Glomerular endothelial cell (primary cell): ENCODE measurements at regions not wholly inside any gene's neighbourhood (a gene's known extent, or its start where the extent isn't known, plus 50 kb on each side); places are given as distances from the start of the nearest gene placed in this dataset.

Experiments
- DNase-seq: peaks from one replicate; pipeline ENCODE4 v3.0.0-alpha.2; 2011; ENCODE audit warnings: low read depth, low spot score; ENCODE audit errors: extremely low read depth

GRCh38 chr20:24378661-24379483 is 90.6 kb upstream of the SYNDIG1 start:
- DNase-seq: no peak

- no peak for DNase-seq
These were observed 92.9 kb upstream of the SYNDIG1 start for GRCh38 chr20:24376311-24377099.

- no peak for DNase-seq
These were observed 96.1 kb upstream of the SYNDIG1 start for GRCh38 chr20:24373372-24373771.

DNA sequence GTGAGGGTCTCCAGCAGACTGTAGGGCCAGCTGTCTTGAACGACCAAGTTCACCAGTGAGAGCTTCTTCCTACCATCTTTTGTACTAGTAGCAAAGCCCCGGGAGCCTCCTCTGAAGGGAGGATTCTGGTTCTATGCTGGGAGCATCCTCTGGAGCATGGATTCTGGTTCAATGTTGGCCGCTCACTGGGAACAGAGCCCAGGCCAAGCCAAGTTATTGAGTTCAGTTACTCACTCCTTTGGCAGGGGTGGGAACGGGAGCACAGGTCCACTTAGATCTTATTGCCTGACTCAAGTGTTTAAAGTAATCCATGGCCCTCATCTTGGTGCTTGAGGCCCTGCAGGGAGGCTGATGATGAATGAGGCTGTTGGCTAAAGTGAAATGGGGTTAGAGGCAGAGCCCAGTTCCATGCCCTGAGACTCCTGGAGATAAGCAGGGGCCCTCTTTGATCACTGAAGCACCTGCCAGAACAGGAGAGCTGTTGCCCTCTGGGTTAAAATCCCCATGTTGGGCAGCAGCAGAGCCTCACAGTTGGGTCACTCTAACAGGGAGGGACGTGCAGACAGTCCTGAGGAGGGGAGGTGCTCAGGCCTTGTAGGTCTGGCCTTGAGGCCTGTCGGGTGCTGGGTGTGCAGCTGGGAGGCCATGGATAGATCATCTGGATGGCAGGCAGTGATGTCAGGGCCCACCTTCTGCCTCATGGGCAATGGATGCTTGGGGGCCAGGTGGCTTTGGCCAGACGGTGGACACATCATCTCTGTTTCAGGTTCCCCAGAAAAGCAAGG is 98.3 kb upstream of the SYNDIG1 start:
- DNase-seq: no peak

- DNase-seq: no peak
These were observed 99.2 kb upstream of the SYNDIG1 start for GRCh38 chr20:24370249-24370648.

GRCh38 chr20:24368253-24368652 is 101.2 kb upstream of the SYNDIG1 start:
- no peak for DNase-seq

- no peak for DNase-seq
These were observed 103.0 kb upstream of the SYNDIG1 start for GRCh38 chr20:24366336-24367004.

DNA sequence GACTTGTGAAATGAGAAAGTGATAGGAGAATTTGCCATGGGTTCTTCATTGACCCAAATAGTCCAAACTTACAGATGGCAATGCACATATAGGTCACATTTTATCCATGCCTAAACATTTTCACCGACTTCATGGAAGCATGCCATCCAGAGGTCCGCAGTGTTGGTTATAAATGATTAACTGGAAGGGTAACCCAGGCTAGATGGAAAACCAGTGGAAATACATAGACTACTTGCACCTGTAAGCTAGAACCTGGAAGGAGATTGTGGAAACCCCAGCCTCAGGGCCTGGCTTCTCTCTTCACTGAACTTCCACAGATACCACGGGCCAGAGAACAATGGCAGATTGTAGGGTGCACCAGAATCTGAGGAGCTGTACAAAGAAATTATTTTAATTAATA is 103.8 kb upstream of the SYNDIG1 start:
- no peak for DNase-seq

GRCh38 chr20:24364482-24364881 is 104.9 kb upstream of the SYNDIG1 start:
- no peak for DNase-seq

- no peak for DNase-seq
These were observed 106.4 kb upstream of the SYNDIG1 start for GRCh38 chr20:24363031-24363430.

DNA sequence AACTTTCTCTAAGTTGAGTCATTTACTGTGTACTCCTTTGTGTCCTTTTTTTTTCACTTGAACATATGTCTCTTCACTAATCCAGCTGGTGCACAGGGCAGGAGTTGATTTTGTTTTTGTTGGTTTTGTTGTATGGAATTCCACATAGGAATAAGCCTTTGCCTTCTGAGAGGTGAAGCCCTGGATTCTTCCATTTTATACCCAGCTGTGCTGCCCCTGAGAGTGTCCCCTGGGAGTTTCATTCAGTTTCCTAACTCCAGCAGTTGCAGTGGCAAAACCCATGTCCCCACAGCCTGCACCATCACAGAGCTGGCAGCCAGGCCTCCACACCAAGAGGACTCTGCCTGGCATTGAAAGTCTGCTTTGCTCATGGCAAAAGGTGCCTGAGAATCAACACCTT is 107.3 kb upstream of the SYNDIG1 start:
- no peak for DNase-seq

DNA sequence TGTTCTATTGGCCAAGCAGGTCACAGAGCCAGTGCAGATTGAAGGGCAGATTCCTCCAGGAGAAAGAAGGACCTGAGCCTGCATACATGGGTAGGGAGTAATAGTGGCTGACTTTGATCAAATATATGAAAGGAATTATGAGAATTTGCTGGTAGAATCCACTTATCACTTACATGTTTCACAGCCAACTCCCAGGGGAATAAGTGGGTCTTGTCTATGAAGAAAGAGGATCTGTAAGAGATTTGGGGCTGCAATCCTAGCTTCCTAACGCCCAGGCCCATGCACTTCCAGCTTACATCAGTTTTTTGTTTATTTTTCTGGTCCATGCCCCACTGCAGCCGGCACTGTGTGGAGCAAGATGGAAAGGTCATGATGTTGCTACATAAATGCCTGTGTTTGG is 107.9 kb upstream of the SYNDIG1 start:
- DNase-seq: no peak

DNA sequence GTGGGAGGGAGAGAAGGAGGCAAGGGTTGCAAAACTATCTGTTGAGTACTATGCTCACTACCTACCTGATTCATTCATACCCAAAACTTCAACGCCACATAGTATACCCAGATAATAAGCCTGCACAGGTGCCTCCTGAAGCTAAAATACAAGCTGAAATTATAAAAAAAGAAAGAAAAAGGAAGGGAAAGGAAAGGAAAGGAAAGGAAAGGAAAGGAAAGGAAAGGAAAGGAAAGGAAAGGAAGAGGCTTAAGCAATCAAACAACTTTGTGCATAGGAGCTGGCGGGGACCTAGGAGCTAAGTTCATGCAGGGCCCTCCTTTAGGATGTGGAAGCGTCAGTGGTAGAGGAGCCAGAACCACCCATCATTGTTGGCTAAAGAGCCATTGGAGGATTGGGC is 108.9 kb upstream of the SYNDIG1 start:
- DNase-seq: no peak

- DNase-seq: no peak
These were observed 110.0 kb upstream of the SYNDIG1 start for GRCh38 chr20:24359321-24360027.

DNA sequence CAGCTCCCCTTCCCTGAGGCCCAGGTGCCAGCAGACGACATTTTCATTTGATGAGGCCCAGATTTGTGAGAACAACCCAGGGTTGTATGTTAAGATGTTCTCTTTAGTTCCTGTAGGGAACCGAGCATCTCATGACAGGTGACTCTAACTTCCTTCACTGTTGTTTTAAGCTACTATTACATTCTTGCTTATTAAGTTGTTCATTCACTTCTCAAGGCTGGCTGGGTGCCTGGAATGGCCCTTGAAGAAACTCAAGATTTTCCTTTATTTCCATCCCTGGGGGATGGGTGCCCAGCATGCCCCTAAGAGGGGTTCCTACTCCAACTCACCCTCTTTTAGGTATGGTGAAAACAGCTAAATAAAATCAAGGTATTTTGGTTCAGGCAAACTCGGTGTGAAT is 111.5 kb upstream of the SYNDIG1 start:
- DNase-seq: no peak

DNA sequence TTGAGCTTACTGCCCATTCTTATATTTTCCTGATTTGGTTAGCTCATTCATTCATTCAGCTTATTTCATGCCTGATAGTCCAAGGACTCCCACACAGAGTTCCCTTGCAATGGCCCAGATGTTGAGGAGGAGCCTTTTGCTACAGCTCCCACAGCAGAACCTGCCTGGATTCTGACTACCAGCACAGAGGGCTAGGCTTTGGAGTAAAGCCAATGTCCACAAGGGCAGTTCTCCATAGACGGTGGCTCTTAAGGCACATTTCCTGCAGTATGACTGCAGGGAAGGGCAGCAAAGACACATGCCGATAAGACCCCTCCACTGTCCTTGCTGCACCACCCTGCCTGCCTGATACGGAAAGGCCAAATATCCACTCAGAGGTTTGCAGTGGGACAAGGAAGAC is 112.3 kb upstream of the SYNDIG1 start:
- no peak for DNase-seq

DNA sequence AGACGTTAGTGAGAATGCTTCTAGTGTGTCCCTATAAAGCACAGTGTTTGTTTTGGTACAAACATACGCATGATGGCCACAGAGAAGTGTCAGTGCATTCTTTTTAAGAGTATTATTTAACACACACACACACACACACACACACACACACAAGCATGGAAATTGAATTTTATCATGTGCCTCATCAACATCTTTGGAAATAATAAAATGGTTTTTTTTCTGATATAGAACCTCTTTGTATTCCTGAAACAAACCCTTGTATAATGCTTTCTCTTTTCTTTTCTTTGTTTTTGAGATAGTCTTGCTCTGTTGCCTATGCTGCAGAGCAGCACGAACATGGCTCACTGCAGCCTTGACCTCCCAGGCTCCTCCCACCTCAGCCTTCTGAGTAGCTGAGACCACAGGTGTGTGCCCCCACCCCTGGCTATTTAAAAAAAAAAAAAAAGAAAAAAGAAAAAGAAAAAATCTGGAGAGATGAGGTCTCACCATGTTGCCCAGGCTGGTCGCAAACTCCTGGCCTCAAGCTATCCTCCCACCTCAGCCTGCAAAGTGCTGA is 116.2 kb upstream of the SYNDIG1 start:
- DNase-seq: no peak

DNA sequence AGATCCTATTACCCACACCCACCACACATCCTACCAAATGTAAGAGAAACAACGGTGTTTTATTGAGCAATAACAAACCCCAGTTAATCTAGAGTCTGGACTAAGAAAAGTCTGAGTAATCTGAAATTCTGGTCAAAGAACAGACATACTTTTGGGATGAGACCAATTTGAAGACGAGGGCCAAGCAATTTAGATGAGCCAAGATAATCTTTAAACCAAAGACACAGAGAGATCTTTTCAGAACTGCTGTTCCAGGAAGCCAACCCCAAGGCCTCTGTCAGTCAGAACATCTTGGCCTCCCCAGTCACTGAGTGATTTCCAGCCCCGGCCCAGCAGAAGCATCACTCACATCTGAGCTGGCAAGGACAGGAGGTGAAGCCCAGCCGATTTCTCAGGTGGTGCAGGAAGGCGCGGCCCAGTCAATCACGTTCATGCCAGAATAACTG is 118.5 kb upstream of the SYNDIG1 start:
- DNase-seq: no peak

DNA sequence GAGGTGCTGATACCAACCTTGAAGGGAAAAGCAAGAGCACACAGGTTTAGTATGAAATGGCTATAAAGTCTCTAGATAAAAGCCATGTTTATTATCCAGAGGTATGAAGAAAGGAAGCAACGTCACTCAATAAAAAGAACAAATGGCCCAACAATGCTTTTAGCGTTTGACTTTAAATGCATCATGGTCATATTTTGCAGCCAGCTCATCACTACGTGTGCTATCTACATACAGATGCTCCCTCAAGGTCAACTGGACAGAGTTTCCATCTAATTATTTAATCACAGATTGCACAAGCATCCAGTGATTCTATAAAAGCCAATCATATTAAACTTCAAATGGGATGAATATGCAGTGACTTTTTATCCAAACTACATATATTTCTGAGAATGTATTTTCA is 127.6 kb upstream of the SYNDIG1 start:
- DNase-seq: no peak

DNA sequence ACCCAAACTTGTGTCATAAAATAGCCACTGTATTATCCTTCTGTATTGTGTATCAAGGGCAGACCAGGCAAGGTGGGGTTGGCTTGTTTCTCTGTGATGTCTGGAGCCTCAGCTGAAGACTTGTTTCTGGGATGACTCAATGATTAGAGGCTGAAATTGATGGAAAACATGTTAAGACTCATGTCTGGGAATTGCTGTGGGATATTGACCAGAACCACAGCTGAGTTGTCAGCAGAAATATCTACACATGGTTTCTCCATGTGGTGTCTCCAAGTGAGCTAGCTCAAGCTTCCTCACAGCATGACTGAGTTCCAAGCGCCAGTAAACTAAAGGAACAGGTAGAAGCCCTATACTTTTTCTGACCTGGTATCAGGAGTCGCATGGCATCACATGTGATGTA is 128.5 kb upstream of the SYNDIG1 start:
- no peak for DNase-seq
